GM19463 (cell line): ENCODE measurements at regions not wholly inside any gene's neighbourhood (a gene's known extent, or its start where the extent isn't known, plus 50 kb on each side); places are given as distances from the start of the nearest gene placed in this dataset.
"Not testable (repeated sequence)": the region's sequence is repeated elsewhere in the genome, so short reads cannot be mapped to it uniquely, and the experiment has no call there.

Experiments
- ATAC-seq: cut with Tn5 transposase; IDR thresholded peaks from one replicate; pipeline ENCODE4 v1.9.1; 2021; ENCODE audit warnings: mild to moderate bottlenecking, moderate library complexity; ENCODE audit not compliant: unreplicated experiment

DNA sequence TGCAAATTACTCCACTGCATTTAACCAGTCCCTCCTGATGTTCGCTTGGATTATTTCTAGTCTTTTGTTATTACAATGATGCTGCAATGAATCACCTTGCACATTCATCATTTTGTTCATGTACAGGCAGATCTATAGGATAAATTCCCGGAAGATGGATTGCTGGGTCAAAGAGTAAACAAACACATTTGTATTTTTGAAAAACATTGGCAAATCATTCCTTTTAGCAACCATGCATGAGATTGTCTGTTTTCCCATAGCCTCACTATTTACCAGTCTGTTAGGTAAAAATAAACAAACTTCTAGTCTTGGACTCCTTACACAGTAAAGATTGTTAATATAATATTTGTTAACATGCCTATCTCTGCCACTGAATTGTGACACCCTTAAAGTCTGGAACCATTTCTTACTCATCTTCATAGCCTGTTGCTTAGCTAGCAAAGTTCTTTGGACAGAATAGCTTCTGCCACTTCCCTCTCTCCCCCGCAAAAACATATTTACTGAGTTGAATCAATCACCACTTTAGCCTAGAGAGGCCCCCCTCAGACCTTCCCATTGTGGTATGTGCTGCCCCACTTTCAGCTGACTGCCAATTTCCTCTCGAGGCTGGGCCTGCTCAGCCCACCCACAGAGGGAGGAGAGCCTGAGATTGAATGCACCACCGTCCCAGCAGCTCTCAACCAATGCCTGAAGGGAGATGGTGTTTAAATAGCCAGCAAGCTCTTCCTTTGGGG lies 108.4 kb upstream of the ATXN3L start:
- no peak for ATAC-seq

DNA sequence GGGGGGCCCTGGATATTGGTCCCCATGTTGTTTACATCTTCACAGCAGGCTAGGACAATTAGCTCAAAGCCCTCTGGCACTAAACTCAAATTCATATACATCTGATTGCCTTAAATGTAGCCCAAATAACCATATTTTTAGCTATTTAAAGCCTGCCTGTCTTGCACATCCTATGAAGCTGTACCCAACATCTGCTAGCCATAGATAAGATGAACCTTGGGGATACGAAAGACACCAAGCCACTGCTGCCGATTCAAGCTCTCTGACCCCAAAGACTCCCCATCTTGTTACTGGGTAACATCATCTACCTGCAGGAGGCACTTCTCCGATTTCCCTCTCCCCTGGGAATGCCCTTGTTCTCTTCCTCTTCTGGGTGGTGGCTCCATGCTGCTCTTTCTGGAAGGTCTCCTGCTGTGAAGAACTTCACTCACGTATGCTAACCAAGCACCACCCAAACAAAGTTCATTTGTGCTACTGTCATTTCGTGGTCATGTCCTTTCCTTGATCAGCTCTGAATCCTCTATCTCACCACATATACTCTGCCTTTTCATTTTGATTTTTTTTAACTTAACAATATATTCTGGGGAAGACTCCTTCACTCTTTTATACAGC lies 107.7 kb upstream of the ATXN3L start:
- ATAC-seq, result no peak

DNA sequence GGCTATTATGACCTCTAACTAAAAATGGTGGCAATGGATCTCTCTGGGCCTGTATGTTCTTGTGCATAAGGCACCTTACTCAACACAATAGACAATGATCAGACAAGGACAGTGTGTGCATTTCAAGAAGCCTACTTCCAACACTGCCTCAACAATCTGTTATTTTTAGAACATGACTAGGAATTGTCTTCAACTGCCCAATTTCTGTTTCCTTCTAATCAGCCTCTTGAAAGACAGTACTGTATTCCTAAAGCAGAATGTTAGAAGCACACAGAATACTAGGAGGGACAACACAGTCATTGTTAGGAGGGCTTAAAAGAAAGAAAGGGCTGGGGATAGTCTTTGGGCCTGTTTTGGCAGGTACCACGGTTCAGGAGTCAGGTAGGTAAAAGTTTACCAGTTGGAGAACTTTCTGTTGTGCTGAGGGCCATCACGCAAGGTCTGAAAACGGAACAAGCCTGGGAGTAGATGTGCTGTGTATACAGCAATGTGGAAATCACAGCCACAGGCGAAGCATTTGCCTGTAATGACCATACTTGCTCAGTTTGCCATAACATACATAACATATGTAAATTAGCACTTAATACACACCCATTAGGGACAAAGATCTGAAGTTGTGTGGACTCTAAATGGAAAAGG lies 100.8 kb upstream of the ATXN3L start:
- no peak for ATAC-seq

DNA sequence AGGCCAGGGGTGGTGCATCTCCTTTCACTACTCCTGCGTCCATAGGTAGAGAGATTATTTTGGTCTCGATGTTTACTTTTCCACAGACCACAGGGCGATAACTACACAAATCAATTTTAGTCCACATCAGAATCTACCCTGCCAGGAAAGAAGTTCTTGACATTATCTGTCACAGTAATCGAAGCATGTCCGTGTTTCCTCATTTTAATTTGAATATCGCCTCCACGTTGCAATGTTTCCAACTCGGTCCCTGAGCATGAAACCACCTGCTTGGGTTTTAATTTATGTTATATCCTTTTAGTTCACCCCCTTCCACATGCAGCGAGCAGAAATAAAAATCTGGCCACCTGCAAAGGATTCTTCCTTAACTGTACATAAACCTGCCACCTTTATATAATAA lies 100.1 kb upstream of the ATXN3L start:
- no peak for ATAC-seq

DNA sequence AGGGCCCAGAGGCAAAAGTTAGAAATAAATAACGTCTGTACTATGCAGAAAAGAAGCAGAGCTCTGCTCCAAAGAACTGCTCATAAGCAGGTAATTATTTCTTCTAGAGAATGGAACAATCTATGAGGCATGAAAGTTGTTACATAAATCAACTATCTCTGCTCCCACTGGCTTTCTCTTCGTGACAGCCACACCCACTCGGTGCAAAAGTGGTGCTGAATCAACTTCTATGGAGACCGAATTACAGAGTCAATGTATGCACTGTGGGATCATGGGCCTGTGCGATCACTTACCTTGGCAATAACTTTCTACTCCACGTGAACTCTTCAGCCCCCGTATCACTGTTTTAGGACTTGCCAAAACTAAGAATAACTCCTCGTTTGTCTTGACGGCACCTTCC lies 99.4 kb upstream of the ATXN3L start:
- ATAC-seq, result no peak

DNA sequence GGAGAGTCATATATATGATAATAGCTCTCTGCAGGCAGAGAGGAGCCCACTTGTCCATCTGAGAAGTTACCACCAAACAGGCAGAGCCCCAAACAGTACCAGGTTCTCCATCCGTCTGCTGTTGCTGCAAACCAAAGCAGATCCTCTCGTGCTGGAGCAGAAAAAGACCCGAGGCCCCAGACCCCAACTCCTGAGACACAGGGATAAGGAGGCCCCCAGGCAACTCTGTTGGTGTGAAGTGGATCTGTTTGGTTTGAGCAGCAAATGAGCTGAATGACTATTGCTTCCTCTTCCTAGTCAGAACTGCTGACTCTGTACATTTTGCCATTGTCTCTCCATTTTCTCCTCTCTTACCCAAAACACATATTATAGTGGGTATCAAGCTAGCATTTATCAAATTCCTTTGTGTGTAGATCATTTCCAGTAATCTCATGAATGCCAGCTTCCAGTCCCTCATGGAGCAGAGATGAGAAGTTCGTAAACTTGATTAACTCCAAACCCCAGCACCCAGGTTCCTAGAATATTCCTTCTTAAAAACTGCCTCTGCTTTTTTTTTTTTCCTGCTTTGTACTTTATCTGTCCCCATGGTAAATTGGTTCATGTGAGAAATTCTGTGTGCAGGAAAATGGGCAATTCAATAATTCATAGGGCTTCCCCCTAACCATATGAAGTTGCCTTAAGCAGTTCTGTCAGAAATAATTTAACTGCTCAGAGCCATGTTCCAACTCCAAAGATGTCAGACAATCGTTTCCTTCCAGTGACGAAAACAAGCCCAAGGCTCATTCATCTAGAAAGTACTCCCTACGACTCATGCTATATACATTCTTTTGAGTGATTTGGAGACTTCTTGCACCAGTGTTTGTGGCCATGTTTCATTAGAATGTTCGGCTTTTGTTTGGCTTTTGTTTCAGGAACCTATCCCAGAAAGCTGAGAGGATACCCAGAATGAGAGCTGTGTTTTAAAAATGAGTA lies 98.6 kb upstream of the ATXN3L start:
- ATAC-seq, result no peak

DNA sequence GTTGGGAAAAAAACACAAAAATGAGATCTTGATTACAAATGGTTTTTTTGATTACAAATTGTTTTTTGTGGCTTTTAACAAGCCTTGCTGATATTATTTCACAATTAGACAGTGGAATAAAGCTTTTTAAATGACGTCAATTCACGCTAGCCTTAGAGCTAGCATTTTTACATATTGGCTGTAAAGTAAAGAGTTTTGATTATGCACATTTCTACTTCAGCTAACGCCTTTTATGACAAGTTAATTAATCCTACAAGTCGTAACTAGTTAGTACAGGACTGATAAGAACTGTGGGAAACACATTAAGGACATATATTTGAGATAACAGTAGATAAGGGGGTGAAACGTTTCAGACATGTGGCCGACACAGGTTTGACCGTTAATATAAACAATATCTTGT lies 95.7 kb upstream of the ATXN3L start:
- no peak for ATAC-seq

DNA sequence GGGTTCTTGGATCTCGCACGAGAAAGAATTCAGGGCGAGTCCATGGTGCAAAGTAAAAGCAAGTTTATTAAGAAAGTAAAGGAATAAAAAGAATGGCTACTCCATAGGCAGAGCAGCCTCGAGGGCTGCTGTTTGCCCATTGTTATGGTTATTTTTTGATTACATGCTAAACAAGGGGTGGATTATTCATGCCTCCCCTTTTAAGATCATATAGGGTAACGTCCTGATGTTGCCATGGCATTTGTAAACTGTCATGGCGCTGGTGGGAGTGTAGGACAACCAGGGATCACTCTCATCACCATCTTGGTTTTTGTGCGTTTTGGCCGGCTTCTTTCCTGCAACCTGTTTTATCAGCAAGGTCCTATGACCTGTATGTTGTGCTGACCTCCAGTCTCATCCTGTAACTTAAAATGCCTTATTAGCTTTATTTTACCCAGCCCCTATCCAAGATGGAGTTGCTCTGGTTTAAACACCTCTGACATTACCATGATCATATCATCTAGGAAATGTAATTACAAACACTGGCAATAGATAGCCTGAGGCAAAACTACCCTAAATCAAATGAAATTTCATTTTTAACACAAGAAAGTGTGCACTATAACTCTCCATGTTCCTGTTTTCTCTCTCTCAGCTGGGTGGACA lies 94.3 kb upstream of the ATXN3L start:
- no peak for ATAC-seq

DNA sequence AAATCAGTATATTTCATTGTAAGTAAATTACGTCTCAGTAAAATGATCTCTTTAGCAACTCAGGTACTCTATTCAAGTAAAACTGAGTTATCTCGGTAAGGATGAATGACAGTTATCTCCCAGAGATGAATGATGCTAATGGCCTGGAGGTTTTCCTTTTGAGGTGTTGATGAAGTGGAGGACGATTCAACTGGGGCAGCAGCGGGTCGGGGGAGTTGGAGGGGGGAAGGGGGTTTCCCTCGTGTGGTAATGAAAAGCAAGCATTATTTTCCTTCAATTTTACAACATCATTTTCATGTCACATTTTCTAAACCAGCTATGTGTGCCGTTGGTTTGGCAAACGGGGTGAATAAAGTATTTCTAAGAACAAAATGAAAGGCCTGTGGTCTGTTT lies 92.4 kb upstream of the ATXN3L start:
- no peak for ATAC-seq

DNA sequence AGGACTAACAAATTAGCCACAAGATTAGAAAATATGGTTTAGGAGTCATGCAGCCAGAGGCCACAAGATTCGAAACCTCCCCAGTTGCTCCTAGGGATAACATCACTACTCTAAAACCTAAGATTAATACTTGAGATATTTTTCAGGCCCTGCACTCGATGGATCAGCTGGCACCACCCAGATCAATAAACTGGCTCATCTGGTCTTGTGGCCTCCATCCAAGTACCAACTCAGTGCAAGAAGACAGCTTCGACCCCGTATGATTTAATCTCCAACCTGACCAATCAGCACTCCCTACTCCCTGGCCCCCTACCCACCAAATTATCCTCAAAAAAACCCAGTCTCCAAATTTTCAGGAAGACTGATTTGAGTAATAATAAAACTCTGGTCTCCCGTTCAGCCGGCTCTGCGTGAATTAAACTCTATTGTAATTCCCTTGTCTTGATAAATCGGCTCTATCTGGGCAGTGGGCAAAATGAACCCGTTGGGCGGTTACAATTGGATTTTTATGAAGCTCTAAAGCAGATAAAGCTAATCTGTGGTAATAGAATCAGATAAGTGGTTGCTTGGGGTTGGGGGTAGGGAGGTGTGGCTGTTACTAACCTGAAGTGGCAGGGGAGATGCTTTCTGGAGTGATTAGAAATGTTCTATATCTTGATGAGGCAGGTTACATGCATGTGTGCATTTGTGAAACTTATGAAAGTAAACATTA lies 91.8 kb upstream of the ATXN3L start:
- no peak for ATAC-seq

DNA sequence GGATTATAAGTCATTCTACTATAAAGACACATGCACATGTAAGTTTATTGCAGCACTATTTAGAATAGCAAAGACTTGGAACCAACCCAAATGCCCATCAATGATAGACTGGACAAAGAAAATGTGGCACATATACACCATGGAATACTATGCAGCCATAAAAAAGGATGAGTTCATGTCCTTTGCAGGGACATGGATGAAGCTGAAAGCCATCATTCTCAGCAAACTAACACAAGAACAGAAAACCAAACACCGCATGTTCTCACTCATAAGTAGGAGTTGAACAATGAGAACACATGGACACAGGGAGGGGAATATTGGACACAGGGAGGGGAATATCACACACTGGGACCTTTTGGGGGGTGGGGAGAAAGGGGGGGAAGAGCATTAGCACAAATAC lies 88.7 kb upstream of the ATXN3L start:
- not testable (repeated sequence) for ATAC-seq

DNA sequence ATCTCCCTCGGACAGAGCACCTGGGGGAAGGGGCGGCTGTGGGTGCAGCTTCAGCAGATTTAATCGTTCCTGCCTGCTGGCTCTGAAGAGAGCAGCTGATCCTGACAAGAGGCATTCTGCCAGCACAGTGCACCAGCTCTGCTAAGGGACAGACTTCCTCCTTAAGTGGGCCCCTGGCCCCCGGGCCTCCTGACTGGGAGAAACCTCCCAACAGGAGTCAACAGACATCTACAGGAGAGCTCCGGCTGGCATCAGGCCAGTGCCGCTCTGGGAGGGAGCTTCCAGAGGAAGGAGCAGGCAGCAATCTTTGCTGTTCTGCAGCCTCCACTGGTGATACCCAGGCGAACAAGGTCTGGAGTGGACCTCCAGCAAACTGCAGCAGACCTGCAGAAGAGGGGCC lies 84.9 kb upstream of the ATXN3L start:
- not testable (repeated sequence) for ATAC-seq

DNA sequence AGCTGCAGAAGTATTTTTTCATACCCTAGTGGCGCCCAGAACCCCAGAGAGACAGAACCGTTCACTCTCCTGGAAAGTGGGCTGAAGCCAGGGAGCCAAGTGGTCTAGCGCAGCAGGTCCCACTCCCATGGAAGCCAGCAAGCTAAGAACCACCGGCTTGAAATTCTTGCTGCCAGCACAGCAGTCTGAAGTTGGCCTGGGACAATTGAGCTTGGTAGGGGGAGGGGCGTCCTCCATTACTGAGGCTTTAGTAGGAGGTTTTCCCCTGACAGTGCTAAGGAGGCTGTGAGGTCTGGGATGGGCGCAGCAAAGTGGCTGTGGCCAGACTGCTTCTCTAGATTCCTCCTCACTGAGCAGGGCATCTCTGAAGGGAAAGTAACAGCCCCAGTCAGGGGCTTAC lies 84.5 kb upstream of the ATXN3L start:
- ATAC-seq, result no peak

DNA sequence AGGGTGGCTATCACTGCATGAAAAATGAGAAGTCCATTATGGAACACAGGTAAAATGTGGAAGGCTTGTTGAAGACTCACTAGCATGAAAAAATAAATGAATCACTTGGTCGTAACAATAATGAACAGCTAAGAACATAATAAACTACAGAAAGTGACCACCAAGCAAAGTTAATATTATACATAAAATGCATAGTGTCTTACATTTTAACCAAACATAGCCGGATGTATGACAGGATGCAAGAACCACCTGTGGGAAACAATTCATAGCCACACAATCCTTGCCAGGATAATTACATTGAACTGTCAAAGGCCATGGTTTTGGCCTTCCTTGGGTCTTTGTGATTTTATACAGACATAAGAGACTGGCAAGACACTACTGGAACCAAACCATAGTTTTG lies 81.9 kb upstream of the ATXN3L start:
- ATAC-seq, result no peak

DNA sequence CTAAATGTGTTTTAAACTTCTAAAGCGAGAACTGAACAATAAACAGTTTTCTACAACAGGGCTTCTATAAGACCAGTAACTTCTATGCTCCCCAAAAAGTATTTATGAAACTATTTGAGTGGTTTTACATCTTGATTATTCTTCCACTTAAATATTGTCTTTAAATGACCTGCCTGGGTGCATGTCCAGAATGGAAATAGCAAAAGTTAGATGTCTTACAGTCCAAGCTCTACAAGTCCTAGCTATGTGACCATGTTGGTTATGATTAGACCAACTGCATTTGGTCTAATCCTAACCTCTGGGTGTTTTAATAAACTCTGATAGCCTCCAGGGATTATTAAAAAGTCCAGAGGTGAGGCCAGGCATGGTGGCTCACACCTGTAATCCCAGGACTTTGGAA lies 79.0 kb upstream of the ATXN3L start:
- ATAC-seq, result no peak

DNA sequence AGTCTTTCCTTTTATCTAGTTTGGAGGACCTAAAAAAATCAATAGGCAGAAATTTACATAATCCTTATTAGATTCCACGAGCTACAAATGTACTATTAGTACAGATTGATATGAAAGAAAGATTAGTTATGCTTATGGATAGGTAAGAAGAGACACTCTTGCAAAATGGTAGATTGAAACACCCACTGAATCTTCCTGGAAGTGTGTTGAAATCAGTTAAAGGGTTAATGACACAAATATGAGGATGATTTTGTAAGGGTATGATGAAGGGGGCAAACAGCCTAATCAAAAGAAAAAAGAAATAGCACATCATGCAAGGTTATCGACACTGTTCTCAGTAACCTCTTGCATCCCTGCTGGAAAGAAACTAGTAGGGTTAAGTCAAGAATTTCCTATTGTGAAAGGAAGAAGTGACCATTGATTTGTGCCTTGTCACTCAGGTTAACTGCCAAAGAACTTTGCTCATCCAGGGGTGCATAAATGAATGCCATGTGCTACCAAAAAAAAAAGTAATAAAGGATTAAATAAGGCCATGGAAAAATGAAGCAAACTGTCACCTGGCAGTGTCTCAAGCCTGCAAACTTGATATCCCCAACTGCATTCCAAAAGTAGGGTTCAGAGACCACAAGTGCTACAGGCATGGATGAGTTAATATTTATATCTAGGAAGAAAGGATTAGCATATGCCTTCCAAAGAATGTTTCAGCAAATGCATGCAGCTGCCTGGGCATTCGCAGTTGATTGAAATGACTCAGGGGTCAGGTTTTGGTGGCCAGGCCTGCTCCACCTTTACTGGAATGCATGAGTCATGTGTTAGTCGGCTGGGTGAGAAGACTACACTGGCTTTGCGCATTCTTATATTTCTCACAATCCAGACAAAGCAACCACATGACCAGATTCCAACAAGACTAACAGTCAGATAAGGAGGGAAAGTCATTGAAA lies 78.3 kb upstream of the ATXN3L start:
- ATAC-seq, result no peak

DNA sequence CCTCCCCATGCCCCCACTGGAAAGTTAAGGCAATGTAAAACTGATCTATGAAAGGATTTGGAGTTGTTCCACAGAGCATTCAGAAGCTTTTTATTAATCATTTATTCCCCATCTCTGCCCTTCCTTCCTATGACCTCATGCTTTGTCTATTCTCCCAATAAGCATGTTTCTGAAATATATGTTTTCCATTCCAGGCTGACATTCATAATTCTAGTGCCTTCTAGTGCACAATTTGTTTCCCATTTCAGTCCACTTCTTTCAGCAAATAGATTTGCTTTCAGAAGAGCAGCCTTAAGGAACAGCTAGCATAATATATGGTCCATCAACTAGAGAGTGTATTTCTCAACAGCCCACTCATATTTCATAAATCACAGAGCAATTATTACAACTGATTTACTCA lies 77.1 kb upstream of the ATXN3L start:
- ATAC-seq, result no peak

DNA sequence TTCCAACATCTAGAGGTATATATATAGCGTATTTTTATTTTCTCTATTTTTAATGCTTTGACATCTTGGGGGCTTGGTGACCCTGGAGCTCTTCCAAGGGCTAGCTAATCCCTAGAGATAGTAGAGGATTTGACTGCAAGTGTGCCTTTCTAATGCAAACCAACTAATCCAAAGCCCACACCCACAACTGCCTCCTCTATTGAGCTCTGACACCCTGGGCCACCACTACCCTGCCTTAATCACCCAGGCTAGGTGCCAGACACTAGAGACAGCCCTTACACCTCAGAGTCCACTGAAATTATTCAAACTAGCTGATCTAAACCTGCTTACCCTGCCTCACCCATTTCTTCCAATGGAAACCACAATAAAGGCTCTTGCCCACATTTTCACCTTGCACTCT lies 69.6 kb upstream of the ATXN3L start:
- ATAC-seq, result no peak
